AG08396 (cell line): ENCODE measurements at regions not wholly inside any gene's neighbourhood (a gene's known extent, or its start where the extent isn't known, plus 50 kb on each side); places are given as distances from the start of the nearest gene placed in this dataset.
"Not testable (repeated sequence)": the region's sequence is repeated elsewhere in the genome, so short reads cannot be mapped to it uniquely, and the experiment has no call there.

ENCODE experiments used
- DNase-seq: peaks from one replicate; pipeline ENCODE4 v3.0.0; 2012; ENCODE audit warnings: low spot score, mixed read lengths

DNA sequence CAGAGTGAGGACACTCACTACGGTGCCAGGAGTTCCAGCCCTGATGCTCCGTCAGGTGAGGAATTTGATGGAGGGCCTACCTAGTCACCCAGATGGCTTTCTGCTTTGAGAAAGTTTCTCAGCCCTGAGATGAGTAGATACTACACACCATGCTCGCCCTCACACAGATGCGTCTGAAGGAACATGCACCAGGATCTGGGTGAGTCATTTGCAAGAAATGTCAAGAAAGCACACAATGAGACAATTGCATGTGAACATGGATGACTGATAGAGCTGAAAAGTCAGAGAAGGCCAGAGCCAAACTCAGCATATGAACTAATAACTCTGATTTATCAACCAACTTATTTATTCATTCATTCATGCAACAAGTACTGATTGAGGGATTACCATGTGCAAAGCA, 483.9 kb downstream of the OMA1 start:
- no peak for DNase-seq

DNA sequence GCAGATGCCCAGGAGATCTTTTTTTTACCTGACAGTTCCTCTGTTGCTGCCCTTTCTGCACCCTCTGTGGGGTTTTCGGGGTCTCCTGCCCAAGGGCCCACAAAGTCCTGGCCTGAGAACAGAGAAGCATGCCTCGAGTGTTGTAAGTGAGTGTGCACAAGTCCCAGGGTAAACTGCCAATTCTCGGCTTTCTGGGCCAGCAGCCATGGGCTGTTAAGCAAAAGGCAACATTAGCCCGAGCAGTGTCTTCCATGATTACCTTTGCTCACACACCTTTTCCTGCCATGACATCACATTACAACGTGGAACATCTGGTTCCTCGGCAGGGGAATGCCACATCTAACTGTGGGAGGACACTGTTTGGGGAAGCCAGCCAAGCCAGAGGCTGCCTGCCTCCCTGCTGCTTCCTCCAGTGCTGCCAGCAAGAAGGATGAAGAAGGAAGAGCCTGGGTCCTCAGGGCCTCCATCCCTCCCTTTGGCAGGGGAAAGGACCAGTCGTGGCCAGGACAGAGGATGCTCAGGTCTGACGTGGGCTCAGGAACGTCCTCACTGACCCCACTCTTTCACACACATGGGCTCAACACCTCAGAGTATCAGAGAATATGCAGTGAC, 485.9 kb downstream of the OMA1 start:
- no peak for DNase-seq

DNA sequence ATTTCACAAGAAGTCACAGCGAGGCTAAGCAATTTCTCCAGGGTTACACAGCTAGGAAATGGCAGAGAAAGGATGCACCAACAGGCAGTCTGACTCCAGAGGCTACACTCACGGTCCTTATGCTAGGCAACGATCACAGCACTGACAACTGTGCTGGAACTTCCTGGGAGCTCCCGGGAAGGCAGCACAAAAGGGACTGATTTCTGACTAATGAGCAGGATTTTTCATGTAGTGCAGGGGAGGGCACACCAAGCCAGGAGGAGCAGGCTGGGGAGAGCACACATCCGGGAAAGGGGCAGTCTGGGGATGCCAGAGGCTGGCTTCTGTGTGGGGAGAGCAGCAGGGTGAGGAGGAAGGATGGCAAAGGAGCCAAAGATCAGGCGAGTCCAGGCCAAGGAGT, 486.7 kb downstream of the OMA1 start:
- no peak for DNase-seq

DNA sequence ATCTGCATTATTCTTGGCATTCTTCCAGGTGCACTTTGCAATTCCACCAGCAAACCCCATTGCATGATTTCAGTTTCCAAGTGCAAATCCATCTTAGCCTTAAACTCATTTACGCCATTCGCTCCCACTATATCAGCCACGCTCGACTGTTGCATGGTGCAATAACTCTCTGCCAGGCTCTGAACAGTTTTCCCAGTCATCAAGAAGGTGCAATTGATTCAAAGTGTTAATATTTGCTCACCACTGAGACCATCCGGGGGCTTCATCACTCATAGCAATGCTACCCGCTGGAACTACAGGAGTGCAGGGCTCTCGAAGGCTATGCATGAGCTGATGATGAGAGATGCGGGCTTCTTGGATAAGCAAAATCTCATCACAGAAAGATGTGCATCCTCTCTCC, 488.2 kb downstream of the OMA1 start:
- no peak for DNase-seq

DNA sequence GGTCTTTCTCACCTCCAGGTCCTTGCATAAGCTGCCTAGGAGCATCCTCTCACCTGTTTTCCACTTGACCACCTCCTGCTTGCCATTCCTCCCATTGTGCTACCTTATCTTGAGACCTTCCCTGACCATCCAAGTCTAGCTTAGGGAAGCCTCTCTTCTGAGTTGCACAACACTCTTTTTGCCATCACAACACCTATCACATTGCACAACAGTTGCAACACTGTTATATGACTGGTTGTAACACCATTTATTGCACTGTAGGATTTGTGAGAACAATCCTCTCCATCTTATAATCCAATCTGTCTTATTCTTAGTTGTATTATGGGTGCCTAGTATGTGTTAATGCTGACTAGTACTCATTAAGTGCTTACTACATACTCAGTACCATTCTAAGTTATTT, 488.7 kb downstream of the OMA1 start:
- DNase-seq: no peak

DNA sequence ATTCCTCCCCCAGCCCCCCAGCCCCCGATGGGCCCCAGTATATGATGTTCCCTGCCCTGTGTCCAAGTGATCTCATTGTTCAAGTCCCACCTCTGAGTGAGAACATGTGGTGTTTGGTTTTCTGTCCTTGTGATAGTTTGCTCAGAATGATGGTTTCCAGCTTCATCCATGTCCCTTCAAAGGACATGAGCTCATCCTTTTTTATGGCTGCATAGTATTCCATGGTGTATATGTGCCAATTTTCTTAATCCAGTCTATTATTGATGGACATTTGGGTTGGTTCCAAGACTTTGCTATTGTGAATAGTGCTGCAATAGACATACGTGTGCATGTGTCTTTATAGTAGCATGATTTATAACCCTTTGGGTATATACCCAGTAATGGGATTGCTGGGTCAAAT, 495.3 kb downstream of the OMA1 start:
- not testable (repeated sequence) for DNase-seq

DNA sequence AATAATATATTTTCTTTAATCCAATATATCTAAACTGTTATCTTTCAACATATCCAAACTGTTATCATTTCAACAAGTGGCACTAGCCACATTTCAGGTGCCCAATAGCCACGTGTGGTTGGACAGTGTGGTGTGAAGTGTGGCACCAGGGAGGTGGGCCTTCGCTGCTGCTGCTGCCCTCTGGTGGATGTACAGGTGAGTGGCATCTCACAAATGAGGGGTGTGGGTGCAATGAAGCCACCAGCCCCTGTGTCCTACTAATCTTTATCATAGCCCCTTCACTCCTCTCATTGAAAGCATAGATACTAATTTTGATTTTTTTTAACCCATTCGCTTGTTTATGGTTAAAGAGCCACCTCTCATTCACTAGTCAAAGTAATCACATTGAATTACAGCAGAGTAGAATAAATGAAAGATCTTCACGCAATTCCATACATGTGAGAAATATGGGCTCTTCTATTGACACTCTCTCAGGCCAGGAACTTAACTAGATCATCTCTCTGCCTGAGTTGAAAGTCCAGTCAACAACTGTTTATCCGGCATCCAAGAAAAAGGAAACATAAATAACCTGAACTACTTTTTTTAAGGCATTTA, 499.2 kb downstream of the OMA1 start:
- DNase-seq: peak; percentile 29

DNA sequence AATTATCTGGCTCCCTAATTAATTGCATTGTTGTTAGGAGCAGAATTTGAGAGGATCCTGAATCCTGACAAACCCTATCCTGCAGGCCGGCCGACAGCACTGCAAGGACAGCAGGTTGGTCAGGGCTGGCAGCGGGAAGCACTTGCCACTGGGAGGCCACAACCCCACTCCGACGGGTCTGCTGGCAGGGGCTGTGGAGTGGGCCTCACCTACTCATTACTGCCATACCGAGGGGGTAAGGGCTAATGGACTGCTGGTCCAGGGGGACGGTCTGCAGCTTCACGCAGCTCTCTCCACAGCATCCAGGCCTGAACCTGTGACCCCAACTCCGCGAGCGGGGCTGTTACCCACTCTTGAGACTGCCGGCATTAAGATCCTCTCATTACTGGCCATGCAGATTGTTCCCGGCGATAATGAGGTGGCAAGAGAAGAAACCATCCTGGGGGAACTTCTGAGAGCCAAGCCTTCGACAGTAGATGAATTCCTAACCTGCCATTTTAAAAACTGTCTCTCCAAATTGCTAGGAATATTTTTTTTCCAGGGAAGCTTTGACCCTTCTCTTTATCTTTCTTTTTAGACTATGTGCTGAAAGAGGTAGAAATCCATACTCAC, 501.3 kb downstream of the OMA1 start:
- no peak for DNase-seq

DNA sequence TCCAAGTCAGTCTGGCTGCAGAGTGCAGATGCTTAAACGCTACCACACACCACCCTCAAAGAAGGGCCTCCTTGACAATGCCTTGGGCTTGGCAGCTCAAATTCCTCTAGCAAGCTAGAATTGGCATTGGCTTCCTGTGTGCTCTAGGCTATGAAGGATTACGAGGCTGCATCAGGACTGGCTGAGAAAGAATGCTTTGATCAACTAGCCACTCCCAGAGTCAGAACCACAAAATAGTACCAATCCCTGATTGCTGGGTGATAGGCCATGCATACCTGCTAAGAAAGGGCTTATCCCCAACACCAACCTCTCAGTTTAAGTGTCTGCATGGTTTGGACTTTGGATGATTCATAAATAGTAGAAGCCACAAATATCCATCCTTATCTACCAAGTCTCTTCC, 504.9 kb downstream of the OMA1 start:
- DNase-seq: no peak

DNA sequence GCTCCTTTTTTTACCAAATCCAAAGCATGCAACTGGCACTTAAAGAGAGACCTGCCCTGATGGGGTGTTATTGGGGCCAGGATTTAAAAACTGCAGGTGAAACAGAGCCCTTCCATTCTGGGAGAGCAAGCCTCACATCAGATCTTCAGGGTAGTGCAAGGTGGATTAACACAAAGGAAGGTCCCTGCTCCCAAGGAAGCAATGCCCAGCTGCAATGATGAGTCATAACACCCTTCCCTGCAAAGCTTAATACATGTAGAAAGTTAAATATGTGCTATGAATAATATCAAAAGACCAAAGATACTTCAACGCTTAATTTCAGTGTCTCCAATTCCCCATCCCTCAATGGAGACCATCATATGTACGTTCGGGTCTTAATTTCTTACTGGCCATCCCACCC, 508.0 kb downstream of the OMA1 start:
- DNase-seq: no peak

DNA sequence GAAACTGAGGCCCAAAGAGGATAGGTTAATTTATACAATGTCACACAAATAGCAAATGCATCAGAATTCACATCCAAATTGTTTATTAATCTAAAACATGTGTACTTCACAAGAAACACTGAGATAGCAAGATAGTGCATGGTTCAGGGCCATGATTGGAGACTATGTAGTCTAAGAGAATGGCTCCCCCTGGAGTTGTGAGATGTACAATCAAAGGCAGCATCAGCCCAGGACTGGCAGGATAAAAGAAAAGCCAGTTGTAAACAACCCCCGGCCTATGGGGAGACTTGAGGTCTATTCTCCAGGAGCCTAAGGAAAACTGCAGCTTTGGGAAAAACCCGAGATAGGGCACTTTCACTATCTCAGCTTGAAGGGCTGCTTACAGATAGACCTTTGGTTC, 511.0 kb downstream of the OMA1 start:
- DNase-seq: no peak

DNA sequence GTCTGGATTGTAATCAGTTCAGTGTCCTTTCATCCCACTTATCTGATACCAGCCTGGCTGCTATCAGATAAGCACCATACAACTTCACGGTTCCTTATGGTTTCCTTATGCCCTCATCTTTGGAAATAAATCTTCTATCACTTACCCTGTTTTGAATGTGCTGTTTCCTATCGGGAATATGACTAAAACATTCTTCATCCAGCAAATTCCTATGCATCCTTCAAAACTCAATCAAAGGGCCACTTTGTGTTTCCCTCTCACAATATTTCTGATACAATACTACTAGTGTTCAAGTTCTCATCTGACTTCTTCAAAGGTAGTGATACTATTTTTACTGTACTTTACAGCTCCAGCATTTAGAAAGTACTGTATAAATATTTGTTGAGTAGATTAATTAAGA, 513.2 kb downstream of the OMA1 start:
- no peak for DNase-seq

DNA sequence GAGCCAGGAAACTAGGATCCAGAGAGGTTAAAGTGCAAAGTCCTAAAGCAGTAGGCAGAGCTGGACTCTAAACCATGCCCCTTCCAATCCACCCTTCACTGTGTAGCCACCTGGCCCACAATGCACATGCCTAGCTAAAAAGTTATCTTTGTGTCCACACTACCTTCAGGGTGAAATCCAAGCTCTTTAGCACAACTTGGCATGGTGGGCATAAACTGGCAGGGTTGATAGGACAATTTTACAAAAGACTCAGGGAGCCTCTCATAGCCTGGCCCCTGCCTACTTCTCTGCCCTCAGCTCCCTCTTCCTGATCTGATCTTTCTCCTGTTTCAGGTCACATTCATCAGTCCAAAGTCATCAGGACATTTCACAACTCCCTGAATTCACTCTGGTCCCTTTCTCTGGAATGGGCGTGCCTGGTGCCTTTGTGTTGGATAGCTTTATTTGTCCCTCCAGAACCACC, 513.9 kb downstream of the OMA1 start:
- DNase-seq: no peak

DNA sequence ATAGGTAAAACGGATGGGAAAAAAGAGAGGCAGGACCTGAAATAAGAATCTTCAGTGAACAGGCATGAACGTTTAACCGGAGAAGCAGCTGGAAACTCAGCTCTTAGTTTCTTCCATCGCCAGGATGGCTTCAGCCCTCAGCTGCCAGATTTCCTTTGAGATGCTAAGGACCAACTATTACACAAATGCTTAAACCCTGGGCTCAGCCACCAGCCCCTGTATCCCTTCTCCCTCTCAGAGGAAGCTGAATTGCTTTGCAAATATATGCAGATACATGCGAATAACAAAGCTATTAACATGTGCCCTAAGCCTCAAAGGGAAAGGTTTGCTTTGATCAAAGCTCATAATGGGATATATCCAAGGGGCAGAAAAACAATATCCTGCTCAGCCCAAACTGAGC, 515.1 kb downstream of the OMA1 start:
- DNase-seq: no peak

DNA sequence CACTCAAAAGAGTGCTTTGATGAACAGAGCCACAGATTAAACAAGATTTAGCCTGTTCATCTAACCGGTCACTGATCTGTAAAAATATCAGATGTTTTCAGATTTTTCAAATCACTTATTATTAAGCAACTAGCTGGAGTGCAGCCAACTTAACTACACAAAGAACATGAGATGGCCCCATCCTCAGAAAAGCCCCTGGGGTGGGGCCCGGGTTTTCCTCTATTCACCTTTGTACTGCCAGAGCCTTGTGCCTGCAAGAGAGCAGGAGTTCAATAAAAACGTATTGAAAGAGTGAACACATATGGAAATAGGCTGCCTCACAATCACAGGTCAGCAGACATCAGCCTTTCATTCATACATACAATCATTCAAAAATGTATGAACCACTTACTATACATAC, 516.1 kb downstream of the OMA1 start:
- DNase-seq: no peak

DNA sequence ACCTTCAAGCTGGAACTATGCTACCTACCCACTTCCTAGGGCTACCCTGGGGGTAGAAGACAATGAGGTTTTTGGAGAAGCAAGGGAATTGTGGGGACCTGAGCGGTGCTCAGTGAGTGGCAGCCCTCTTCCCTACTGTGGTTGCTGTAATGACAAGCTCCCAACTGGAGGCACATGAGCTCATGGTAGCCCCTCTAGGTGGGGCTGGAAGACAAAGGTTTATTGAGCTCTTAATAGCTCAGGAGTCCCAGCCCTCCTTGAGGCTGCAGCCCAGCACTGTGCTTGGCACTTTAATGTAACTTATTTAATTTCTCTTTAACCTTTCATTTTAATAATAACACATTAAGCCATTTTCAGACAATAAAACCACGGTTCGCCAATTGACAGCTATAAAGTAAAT, 528.9 kb downstream of the OMA1 start:
- DNase-seq: no peak

DNA sequence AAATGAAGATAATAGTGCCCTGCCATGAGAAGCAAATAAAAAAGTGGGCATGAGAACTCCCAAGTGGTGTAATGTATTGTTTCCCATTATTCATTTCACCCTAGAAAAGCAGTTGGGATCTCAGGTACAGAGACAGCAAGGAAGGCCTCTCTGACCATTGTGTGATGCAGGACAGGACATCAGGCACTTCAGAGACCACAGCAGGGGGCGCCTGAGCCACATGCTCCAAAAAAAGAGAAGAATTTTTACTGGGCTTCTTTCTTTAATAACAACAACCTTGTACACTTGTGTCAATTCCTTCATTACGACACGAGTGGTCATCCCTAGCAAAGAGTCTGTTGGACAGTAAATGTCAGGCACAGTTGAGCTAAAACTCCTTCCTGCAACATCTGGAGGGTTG, 533.3 kb downstream of the OMA1 start:
- no peak for DNase-seq

DNA sequence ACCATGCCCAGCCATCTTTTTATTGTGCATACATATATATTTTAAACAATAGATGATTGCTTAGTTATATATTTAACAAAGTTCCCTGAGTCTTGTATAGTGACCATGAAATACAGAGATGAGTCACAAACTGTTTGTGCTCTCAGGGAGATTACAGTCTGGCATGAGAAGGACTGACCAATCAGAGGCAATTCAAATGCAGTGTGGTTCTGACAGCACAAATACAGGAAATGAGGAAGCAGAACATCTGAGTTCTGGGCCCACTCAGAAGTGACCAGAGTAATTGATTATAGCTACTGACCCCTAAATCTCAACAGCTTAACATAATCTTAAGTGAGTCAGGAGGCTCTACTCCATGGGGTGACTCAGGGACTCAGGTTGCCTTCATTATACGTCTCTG, 534.5 kb downstream of the OMA1 start:
- no peak for DNase-seq

DNA sequence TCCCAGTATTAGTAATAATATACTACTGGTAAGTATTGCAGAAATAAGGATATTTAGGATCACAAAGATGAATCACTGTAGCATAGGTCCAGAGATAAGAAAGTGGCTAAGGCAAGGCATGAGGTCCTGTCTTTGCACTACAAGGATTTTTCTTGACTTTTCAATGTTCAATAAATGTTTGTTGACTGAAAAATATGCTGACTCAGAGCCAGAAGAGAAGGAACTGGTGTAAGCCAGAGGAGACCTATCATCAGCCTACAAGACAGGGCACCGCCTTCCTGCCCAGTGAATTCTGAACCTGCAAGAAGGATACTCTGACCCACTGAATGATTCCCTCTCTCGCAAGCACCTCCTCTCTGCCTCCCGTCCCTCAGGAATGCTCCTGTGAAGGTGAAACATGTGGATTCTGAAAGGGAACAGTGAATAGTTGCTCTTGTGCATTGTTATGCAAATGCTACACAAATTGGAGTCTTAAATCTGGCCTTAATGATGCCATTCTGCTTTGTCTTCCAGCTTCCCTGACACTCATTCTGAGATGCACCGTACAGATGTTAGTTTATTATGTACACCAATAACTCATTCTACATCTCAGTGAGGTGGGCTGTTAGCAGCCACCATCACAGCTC, 540.0 kb downstream of the OMA1 start:
- no peak for DNase-seq

DNA sequence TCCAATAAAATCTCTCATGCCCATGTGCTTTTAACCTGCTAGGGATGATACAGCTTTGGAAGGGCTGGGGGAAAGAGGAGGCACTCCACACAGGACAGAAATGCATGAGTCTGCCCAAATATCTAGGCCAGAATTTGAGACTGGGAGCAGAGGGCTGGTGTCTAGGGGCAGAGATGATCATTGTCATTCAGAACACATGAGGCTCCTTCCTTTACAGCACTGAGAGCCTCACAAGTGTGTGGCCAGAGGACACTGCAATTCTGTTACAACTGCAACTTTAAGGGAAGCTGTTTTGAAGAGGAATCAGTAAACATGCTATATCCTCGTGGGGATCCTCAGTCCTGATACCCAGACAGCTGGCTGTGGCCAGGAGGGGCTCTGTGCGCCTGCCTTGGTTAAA, 541.3 kb downstream of the OMA1 start:
- DNase-seq: no peak

DNA sequence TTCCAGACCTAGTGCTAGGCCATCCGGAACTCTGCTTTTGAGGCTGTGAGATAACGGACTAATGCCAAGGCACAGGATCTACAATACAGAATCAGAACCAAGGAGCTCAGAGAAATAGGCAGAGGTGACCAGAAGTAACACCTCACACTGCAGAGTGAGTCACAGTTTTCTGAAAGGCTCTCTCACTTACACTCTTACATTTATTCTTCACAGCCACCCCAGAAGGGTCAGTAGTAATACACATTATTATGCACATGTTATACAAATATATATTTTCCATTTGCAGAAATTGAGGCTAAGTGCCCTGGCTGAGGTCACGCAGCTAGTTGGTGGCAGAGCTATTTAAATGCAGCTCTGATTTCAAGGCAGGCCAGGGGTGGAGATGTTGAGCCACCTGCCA, 542.5 kb downstream of the OMA1 start:
- no peak for DNase-seq

DNA sequence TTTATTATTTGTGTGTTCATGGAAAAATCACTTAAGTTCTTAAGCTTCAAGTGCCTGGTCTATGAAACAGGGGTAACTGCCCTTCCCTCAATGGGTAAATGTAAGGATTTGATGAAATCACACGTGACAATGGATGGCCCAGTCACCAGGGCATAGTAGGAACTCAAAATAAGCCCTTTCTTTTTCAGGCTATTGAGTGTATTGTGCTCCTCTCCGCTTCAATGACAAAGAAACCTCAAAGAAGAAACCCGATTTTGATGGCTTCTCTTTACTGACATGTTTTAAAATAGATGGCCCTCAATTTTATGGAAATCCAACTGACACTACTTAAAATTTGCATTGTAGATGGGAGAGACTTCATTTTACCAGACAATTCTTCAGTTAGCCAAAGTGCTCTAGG, 543.5 kb downstream of the OMA1 start:
- DNase-seq: no peak

DNA sequence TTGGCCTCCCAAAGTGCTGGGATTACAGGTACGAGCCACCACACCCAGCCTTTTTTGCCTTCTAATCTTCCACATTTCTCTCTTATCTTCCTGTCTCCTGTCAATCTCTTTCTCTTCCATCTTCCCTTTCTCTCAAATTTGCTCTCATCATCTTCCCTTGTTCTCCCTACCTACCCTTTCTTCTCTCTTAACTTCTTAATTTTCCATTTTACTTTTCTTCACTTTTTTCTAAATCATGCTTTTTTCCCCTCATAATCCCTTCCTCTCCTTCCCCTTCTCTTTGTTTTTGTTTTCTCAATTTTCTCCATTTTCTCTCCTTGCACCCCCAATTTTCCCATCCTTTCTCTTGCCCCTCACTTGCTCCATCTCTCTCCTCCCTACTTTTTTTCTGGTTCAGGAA, 545.7 kb downstream of the OMA1 start:
- no peak for DNase-seq

DNA sequence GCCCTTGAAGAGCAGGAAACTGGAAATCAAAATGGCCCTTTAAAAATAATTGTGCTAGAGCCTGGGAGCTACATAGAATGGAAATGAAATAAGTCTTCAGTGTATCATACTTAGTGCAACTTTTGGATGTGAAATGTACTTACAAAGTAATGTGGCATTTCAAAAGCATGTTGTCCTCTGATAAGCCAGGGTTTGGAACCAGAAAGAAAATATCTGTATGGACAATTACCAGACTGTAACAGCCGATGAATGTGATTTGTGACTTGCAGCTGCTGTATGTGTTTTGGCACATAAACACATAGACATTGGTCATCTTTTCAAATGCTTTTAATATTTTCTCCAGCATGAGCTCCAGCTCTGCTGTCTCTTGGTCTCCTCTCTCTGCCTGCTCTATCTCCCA, 546.4 kb downstream of the OMA1 start:
- DNase-seq: no peak
